GM12872 (cell line): ENCODE measurements at regions not wholly inside any gene's neighbourhood (a gene's known extent, or its start where the extent isn't known, plus 50 kb on each side); places are given as distances from the start of the nearest gene placed in this dataset.

Source experiments
- TF ChIP-seq, protein P1 (sequence below): IDR thresholded peaks from 3 replicates; pipeline ENCODE4 v1.5.1; 2011; ENCODE audit warnings: low read depth, mild to moderate bottlenecking, low read length, moderate library complexity; ENCODE audit not compliant: insufficient read depth

DNA sequence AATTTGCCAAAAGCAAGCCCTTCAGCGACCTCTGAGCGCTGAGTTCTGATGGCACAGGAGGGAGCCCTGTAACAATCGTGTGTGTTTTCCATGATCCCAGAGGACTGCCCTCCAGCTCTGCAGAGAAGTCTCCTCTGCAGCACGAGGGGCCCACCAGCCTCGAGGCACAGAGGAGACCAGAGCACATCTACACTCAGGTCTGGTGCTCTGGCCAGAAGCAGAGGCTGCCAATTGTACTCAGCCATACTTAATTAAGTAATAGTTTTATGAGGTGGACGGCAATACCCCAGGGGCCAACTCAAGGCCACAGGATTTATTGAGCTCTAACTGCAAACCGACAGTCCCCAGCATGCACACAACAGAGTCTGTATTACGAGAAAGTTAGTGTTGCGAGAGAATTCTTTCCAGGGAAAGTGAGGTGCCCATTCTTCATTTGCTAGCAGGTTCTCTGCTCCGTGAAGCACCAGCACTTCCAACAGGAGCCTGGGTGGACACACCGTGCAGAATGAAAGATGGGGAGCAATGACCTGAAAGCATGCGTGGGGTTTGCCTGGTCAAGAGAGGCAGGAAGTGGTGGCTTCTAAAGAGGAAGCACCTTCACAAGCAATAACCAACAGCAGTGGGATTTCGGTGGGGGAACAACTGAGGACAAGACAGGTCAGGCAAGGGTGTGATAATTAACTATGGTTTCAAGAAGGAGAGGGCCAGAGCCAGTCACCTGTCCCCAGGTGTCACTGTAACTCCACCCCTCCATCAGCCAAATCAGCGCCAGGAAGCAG is 92.8 kb upstream of the FOXC1 start:
- TF ChIP-seq, protein P1, sequence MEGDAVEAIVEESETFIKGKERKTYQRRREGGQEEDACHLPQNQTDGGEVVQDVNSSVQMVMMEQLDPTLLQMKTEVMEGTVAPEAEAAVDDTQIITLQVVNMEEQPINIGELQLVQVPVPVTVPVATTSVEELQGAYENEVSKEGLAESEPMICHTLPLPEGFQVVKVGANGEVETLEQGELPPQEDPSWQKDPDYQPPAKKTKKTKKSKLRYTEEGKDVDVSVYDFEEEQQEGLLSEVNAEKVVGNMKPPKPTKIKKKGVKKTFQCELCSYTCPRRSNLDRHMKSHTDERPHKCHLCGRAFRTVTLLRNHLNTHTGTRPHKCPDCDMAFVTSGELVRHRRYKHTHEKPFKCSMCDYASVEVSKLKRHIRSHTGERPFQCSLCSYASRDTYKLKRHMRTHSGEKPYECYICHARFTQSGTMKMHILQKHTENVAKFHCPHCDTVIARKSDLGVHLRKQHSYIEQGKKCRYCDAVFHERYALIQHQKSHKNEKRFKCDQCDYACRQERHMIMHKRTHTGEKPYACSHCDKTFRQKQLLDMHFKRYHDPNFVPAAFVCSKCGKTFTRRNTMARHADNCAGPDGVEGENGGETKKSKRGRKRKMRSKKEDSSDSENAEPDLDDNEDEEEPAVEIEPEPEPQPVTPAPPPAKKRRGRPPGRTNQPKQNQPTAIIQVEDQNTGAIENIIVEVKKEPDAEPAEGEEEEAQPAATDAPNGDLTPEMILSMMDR = no peak

DNA sequence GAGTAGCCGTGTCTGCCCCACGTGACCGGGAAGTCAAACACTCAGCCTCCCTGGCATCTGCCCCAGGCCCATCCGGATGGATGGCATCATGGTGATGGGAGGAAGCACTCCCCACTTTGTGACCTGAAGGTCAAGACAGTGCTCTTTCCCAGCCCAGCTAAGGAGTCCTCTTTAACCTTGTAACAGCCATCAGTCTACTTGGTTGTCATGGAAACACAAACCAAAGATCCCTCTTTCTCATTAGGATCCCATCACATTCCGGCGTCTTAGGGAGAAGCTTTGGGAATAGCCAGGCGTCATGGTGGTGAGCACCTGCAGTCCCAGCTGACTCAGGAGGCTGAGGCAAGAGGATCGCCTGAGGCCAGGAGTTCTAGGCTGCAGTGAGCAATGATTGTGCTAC is 90.9 kb upstream of the FOXC1 start:
- TF ChIP-seq, protein P1 = no peak

DNA sequence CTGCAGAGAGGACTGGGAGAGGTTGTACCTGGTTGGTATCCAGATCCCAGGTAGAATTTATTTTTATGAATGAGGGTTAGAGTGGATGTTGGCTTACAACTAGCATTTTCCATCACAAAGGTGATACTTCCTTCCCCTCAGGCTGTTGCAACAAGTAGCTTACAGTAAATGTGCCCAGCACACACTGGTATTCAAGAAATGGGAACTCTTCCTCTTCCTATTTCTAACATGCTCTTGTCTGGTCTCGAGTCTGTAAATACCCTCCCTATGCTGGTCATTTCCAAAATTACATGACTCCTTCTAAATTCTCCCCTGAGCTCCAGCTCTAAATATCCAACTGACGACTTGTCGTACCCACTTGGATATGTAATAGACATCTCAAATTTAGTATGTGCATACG is 90.1 kb upstream of the FOXC1 start:
- TF ChIP-seq, protein P1 = no peak

DNA sequence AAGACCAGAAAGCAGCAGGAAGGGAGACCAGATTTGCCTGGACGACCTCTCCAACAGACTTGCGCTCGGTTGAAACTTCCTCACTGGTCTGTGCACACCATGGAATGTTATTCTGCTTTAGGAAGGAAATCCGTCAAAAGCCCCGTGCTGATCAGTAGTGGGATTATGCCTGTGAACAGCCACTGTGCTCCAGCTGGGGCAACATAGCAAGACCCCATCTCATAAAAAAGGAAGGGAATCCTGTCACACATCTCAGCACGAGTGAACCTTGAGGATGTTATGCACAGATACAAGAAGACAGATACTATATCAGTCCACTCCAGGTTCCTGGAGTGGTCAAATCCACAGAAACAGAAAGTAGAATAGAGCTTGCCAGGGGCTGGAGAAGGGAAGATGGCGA is 86.9 kb upstream of the FOXC1 start:
- TF ChIP-seq, protein P1 = no peak

DNA sequence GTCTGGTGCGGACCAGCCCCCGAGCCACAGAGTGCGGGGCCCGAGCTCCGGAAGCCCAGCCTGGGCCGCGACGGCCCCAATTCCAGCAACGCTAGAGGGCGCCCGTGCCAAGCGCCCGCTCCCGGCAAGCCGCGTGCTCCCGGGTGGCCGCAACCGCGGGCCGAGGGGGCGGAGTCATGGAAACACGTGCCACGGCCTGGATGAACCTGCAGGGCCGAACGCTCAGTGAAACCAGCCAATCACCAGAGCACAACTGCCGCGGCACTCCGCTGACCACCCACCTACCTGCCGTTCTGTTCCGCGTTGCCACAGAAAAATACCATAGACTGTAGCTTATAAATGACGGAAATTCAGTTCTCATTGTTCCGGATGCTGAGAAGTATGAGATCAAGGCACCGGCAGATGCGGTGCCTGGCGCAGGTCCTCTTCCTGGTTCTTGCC is 85.7 kb upstream of the FOXC1 start:
- TF ChIP-seq, protein P1 = peak; percentile 48; the same call in 2 of the 3 replicates

DNA sequence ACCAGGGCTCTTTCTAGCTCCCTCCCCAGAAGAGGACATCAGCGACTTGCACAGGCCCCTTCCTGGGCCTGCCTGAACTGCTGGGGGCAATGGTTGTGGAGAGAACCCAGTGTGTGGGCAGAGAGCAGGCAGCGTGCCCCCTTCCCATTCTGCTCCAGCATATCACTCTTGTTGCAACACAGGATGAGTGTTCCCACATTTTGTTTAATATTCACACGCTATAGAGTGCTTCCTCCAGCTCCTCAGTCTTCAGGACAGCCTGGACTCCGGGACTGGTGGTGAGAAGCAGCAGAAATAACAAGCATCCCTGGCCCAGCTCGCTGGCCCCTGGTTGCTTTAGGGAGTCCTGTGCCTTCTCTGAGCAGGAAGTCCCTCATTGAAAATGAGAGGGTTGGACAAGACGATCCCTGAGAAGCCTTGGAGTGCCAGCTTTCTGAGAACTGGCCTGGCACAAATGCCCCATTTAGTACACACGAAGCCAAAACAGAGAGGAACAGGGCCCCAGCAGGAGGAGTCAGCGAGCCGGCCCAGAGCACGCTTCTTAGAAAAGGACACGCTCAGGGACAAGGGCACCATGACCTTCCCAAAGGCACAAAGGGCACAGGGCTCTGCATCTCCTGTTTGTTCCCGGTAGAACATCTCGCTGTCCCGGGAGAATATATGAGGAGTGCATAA is 84.2 kb upstream of the FOXC1 start:
- TF ChIP-seq, protein P1 = no peak

DNA sequence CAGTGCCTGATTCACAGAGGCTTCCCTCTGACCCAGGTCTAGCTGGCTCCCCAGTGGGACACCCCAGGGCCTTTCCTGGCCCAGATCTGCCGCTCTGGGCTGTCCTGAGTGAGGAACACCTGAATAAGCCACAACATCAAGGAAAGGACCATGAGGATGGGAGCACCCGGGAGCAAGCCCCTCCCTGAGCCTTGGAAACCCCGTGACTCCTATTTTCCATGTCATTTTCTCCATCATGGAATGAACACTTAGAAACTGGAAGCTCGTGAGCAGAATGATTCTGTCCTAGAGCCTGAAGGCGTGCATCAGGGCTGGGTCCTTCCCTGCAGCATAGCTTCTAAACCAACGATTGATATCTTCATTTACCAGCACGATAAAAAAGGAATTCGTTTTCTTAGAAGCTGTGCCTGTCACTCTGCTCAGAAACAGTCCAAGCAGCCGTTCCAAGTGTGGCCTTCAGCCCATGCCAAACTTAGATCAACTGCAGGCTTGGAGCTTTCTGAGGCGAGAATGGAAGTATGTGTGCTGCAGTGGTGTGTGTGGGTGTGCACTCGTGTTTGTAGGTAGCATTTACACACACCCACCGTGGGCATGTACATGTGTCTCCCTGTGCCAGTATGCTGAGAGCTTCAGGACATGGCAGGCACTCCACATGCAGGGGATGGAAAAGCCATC is 83.2 kb upstream of the FOXC1 start:
- TF ChIP-seq, protein P1 = no peak
